ENCODE measurements at regions not wholly inside any gene's neighbourhood (a gene's known extent, or its start where the extent isn't known, plus 50 kb on each side); places are given as distances from the start of the nearest gene placed in this dataset.

DNA sequence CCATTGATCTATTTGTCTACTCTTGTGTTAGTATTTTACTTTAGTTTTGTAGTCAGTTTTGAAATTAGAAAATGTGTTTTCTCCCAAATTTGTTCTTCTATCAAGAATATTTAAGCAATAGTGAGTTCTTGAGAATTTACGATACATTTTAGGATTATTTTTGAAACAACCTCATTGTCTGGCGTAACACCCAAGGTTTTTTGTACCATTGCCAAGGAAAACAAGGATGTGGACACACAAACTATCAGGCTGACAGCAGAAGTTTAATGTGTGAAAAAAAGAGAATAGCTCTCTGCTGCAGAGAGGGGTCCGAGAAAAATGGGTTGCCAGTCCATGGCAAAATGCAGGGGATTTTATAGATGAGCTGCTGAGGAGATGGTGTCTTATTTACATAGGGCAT is 865.1 kb upstream of the CNTN5 start:
- H3K4me1 Mint-ChIP-seq, result no peaks in the 10 kb centered on the region
- no peaks in the 10 kb centered on the region for H3K36me3 Mint-ChIP-seq
- DNase-seq (ENCODE audit: low spot score in 2 of 2) (no peak), ATAC-seq (no peak)
- no peak overlapping the region for H3K4me3 Mint-ChIP-seq
- peaks cover 23% of the 10 kb centered on the region for H3K9me3 Mint-ChIP-seq
- H3K27ac Mint-ChIP-seq, result no peak overlapping the region

DNA sequence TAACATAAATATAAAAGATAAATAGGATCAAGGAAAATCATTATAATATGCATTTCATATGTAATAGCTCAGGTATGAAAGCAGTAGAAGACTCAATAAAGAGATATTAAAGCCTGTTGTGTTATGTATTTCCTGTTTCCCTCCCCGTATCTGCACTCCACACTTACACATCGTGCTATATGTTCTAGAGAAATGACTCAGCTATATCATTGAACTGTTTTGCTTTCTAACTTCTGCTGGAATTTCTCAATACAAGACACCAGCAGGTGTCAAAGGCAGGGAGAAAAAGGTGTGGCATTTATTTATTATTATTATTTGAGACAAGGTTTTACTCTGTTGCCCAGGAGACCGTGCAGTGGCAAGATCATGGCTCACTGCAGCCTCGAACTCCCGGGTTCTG is 842.8 kb upstream of the CNTN5 start:
- H3K27ac Mint-ChIP-seq, result no peak overlapping the region
- no peaks in the 10 kb centered on the region for H3K36me3 Mint-ChIP-seq
- DNase-seq (ENCODE audit: low spot score in 2 of 2) (no peak), ATAC-seq (no peak)
- no peaks in the 10 kb centered on the region for H3K4me1 Mint-ChIP-seq
- no peak overlapping the region for H3K4me3 Mint-ChIP-seq
- peaks cover 16% of the 10 kb centered on the region for H3K9me3 Mint-ChIP-seq

DNA sequence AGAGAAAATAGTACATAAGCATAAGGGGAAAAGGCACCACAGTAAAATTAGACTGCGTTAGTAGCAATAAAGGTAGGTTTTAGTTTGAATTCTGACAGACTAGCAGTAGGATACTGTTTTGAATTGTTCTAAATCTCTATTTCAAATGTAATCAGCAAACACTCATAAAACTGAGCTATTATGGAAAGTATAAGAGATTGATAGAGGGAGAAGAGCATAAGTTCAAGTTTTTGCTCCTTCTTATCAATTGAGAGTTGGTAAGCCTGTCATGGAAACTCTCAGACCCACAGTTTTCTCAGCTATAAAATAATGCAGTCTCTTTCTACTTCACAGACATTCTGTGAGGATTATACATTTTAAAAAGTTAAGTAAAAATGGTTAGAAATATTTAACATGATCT is 840.2 kb upstream of the CNTN5 start:
- H3K36me3 Mint-ChIP-seq, result no peaks in the 10 kb centered on the region
- no peaks in the 10 kb centered on the region for H3K4me1 Mint-ChIP-seq
- peaks cover 13% of the 10 kb centered on the region for H3K9me3 Mint-ChIP-seq
- no peak overlapping the region for H3K4me3 Mint-ChIP-seq
- DNase-seq (ENCODE audit: low spot score in 2 of 2) (no peak), ATAC-seq (no peak)
- no peak overlapping the region for H3K27ac Mint-ChIP-seq

DNA sequence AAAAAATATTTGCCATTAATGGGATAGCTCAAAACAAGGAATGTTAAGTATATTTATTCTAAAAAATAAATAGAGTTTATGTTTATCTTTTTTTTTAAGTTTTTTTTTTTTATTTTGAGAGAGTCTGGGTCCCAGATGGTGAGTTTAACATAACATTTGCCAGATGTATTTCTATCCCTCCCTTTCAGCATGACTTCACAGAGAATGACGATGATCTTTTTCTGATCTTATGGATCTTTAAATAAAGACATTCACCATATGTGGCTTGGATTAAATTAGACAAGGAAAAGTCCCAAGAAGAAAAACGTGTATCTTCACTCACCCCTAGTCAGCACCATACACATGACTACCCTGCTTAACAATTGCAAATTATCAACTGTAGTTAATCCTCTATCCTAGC is 839.8 kb upstream of the CNTN5 start:
- H3K9me3 Mint-ChIP-seq, result peaks cover 12% of the 10 kb centered on the region
- ATAC-seq (no peak), DNase-seq (ENCODE audit: low spot score in 2 of 2) (no peak)
- no peaks in the 10 kb centered on the region for H3K36me3 Mint-ChIP-seq
- H3K27ac Mint-ChIP-seq, result no peak overlapping the region
- no peaks in the 10 kb centered on the region for H3K4me1 Mint-ChIP-seq
- no peak overlapping the region for H3K4me3 Mint-ChIP-seq

DNA sequence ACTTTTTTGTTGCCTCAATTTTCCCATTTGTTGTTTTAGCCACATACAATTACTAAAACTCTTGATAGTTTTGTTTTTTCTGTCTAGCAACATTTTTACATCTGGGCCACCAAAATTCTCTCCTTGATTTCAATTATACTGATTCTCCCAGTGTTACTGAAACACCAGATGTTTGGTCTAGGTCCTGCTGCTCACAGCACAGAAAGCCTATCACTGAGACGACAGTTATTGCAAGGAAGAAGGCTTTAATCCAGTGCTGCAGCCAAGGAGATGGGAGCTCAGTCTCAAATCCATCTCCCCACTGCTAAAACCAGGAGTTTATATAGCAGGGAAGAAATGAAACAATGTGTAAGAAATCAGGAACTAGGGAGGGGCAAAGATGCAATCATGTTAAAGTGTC is 837.7 kb upstream of the CNTN5 start:
- ATAC-seq, result no peak
- H3K36me3 Mint-ChIP-seq, result no peaks in the 10 kb centered on the region
- no peak overlapping the region for H3K27ac Mint-ChIP-seq

DNA sequence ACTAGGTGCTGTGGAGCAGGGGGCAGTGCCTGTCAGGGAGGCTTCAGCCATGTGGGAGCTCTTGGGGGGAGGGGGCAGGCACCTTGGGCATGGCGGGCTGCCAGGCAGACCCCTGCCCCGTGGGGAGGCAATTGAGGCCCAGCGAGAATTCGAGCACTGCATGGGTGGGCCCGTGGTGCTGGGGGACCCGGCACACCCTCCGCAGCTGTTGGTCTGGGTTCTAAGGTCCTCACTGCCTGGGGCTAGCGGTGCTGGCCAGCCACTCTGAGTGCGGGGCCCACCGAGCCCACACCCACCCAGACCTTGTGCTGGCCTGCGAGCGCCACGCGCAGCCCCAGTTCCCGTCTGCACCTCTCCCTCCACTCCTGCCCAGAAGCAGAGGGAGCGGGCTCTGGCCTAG is 835.5 kb upstream of the CNTN5 start:
- ATAC-seq (peak; percentile 16), DNase-seq (ENCODE audit: low spot score in 2 of 2) (no peak)
- no peak overlapping the region for H3K4me3 Mint-ChIP-seq
- H3K4me1 Mint-ChIP-seq, result no peaks in the 10 kb centered on the region
- H3K9me3 Mint-ChIP-seq, result peaks cover 15% of the 10 kb centered on the region
- H3K27ac Mint-ChIP-seq, result no peak overlapping the region
- H3K36me3 Mint-ChIP-seq, result no peaks in the 10 kb centered on the region

More for the DNA sequence above, 837.7 kb upstream of the CNTN5 start:
- no peak overlapping the region for H3K4me3 Mint-ChIP-seq
- DNase-seq (ENCODE audit: low spot score in 2 of 2), result no peak
- no peaks in the 10 kb centered on the region for H3K4me1 Mint-ChIP-seq
- peaks cover 14% of the 10 kb centered on the region for H3K9me3 Mint-ChIP-seq

DNA sequence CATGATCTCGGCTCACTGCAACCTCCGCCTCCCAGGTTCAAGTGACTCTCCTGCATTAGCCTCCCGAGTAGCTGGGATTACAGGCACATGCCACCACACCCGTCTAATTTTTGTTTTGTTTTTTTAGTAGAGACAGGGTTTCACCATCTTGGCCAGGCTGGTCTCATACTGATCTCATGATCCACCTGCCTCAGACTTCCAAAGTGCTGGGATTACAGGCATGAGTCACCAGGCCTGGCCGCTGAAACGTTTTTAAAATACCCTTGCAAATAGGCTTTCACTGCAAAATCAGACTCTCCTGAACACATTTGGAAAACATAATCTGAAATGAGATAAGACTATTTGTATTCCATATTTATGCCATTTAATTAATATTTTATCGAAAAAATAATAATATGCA is 826.1 kb upstream of the CNTN5 start:
- no peak overlapping the region for H3K4me3 Mint-ChIP-seq
- H3K36me3 Mint-ChIP-seq, result no peaks in the 10 kb centered on the region
- DNase-seq (ENCODE audit: low spot score in 2 of 2) (no peak), ATAC-seq (no peak)
- no peaks in the 10 kb centered on the region for H3K4me1 Mint-ChIP-seq
- no peak overlapping the region for H3K27ac Mint-ChIP-seq
- peaks cover 12% of the 10 kb centered on the region for H3K9me3 Mint-ChIP-seq

DNA sequence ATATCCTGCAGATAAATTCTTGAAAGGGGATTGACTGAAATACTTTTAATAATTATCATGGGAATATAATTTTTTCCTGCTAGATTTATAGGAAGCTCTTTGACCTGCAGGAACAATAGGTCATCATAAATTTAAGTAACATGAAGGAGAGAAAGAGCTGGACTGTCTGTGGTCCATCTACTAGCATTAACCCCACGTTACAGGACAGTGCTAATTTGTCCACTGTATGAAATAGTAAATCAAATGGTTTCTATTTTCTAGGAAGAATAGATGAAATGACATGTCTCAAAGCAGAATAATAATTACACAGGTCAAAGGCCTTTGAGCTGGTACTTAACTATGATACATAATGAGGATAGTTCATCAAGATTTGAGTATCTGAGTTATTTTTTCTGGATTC is 825.4 kb upstream of the CNTN5 start:
- no peak for ATAC-seq
- no peaks in the 10 kb centered on the region for H3K36me3 Mint-ChIP-seq
- no peak for DNase-seq (ENCODE audit: low spot score in 2 of 2)
- H3K4me3 Mint-ChIP-seq, result no peak overlapping the region
- H3K9me3 Mint-ChIP-seq, result peaks cover 9% of the 10 kb centered on the region
- H3K4me1 Mint-ChIP-seq, result no peaks in the 10 kb centered on the region
- no peak overlapping the region for H3K27ac Mint-ChIP-seq

DNA sequence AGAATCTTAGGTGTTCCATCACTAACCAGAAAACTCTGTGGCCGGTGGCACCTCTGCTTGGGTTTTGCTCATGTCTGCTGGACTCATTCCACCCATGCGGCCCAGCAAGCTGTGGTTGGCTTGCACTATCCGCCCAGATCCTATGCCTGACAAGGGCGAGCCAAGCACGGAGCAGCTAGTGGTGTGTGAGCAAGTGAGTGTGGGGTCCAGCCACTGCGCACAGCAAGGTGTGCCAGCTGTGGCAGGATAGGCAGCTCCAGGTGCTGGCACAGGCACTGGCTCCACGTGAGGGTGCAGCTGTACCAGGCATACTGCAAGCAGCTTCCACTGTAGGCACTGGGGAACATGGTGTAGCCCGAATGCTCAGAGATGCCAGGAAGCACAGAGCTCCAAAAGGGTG is 813.7 kb upstream of the CNTN5 start:
- no peak for DNase-seq (ENCODE audit: low spot score in 2 of 2)
- H3K9me3 Mint-ChIP-seq, result peaks cover 14% of the 10 kb centered on the region
- no peaks in the 10 kb centered on the region for H3K4me1 Mint-ChIP-seq
- H3K36me3 Mint-ChIP-seq, result no peaks in the 10 kb centered on the region
- H3K27ac Mint-ChIP-seq, result no peak overlapping the region
- no peak for ATAC-seq
- H3K4me3 Mint-ChIP-seq, result no peak overlapping the region

DNA sequence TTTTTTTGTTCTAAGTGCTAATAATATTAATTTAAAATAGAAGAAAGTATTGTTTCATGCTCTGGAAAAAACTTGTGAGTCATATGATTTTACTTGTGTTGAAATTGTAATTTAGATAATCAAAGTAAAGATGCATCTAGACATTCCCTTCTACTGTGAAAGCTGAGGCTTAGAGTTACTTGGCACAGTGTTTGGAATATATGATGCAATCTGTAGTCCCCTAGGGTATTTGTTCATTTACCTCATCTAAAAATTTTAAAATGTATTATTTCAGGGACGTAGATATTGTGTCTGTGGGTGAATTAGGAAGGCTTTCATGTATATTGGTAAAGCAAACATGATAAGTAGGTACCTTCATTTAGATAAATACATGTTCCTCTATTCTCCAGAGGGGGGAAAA is 793.5 kb upstream of the CNTN5 start:
- Mint-ChIP-seq H3K9me3 (peaks cover 9% of the 10 kb centered on the region), H3K27ac (no peak overlapping the region), H3K36me3 (no peaks in the 10 kb centered on the region), H3K4me1 (no peaks in the 10 kb centered on the region), H3K4me3 (no peak overlapping the region)
- ATAC-seq (no peak), DNase-seq (ENCODE audit: low spot score in 2 of 2) (no peak)

DNA sequence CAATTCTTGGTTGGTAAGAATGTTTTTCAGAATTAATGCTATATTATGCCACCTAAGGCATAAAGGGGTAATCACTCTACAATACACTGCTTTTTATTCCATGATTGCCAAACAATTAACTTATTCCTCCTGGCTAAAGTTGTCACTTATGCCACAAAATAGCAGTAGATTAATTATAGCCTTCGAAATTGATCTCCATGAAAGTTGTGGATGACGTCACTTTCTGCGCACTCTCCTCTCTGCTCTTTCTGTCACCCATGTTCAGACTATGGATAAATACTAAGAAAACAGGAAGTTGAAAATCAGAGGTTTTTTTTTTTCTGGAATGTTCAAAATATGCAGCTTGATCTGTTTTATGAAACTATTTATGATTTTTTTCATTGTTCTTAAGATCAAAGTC is 790.1 kb upstream of the CNTN5 start:
- no peak for DNase-seq (ENCODE audit: low spot score in 2 of 2)
- ATAC-seq, result no peak
- H3K4me1 Mint-ChIP-seq, result no peaks in the 10 kb centered on the region
- H3K36me3 Mint-ChIP-seq, result no peaks in the 10 kb centered on the region
- peaks cover 6% of the 10 kb centered on the region for H3K9me3 Mint-ChIP-seq
- no peak overlapping the region for H3K4me3 Mint-ChIP-seq
- H3K27ac Mint-ChIP-seq, result no peak overlapping the region

DNA sequence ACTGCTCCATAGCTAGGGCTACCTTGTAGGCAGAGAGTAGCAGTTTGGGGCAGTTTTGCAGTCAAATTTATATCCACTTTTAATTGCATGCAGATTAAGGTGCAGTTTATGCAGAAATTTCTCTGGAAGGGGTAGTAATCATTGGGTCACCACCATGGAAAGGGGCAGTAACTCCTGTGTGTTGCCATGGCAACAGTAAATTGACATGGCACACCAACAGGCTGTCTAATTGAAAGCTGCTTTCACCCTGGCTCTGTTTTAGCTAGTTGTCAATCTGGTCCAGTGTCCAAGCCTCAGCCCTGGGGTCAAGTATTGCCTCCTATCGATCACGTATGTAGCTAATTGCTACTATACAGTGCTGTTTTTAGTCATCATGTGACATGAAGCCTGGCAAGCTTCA is 786.1 kb upstream of the CNTN5 start:
- Mint-ChIP-seq H3K36me3 (no peaks in the 10 kb centered on the region), H3K9me3 (peaks cover 10% of the 10 kb centered on the region), H3K4me1 (no peaks in the 10 kb centered on the region), H3K27ac (no peak overlapping the region), H3K4me3 (no peak overlapping the region)
- no peak for ATAC-seq
- no peak for DNase-seq (ENCODE audit: low spot score in 2 of 2)

DNA sequence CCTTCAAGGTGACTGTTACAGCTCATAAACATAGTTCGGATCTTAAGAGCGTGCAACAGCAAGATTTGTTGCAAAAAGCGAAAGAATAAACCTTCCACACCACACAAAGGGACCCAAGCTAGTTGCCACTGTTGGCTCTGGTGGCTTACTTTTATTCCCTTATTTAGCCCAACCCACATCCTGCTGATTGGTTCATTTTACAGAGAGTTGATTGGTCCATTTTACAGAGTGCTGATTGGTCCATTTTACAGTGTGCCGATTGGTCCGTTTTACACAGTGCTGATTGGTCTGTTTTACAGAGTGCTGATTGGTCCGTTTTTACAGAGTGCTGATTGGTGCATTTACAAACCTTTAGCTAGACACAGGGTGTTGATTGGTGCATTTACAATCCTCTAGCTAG is 776.9 kb upstream of the CNTN5 start:
- DNase-seq (ENCODE audit: low spot score in 2 of 2), result no peak
- Mint-ChIP-seq H3K9me3 (peaks cover 13% of the 10 kb centered on the region), H3K36me3 (no peaks in the 10 kb centered on the region), H3K4me1 (no peaks in the 10 kb centered on the region), H3K4me3 (no peak overlapping the region), H3K27ac (no peak overlapping the region)
- ATAC-seq, result no peak

DNA sequence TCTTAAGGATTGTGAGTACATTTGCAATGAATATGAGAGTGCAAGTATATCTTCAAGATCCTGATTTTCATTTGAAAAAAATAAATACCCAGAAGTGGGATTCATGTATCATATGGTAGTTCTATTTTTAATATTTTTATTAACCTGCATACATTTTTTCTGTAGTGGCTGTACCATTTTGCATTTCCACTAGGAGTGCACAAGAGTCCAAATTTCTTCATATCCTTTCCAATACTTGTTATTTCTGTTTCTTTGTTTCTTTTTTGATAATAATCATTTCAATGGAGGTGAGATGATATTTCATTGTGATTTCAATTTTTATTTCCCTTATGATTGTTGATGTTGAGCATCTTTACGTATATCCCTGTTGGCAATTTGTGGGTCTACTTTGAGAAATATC is 759.8 kb upstream of the CNTN5 start:
- ATAC-seq, result no peak
- Mint-ChIP-seq H3K27ac (no peak overlapping the region), H3K9me3 (peaks cover 19% of the 10 kb centered on the region), H3K4me3 (no peak overlapping the region), H3K36me3 (no peaks in the 10 kb centered on the region), H3K4me1 (no peaks in the 10 kb centered on the region)
- DNase-seq (ENCODE audit: low spot score in 2 of 2), result no peak

DNA sequence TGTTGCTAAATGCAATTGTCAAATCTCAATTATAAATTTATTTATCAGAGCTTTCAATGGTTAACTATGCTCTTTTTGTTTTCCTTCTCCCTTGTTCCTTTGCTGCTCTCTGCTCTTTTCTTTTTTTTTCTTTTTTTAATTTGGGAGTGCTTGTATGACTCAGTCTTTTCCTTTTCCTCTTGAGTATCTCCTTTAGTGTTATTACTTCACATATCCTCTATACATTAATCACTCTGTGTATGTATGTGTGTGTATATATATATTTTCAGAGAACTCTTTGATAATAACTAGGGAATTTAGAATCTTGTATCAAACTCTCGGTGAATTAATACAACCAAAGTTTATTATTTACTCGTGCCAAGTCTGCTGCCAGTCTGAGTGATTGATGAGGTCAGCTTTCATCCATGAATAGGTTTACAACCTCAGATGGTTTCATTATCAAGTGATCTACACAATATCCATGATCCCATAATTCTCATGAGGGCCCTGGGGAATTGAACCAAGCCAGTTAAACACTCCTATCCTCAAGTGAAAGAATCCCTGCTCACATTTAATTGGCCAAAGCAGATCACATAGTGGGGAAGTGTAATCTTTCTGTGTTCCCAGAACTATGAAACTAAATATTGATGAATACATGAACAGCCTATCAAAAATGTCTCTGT is 743.4 kb upstream of the CNTN5 start:
- H3K27ac Mint-ChIP-seq, result no peak overlapping the region
- peaks cover 20% of the 10 kb centered on the region for H3K9me3 Mint-ChIP-seq
- H3K36me3 Mint-ChIP-seq, result no peaks in the 10 kb centered on the region
- no peak overlapping the region for H3K4me3 Mint-ChIP-seq
- no peak for DNase-seq (ENCODE audit: low spot score in 2 of 2)
- no peaks in the 10 kb centered on the region for H3K4me1 Mint-ChIP-seq
- ATAC-seq, result no peak

DNA sequence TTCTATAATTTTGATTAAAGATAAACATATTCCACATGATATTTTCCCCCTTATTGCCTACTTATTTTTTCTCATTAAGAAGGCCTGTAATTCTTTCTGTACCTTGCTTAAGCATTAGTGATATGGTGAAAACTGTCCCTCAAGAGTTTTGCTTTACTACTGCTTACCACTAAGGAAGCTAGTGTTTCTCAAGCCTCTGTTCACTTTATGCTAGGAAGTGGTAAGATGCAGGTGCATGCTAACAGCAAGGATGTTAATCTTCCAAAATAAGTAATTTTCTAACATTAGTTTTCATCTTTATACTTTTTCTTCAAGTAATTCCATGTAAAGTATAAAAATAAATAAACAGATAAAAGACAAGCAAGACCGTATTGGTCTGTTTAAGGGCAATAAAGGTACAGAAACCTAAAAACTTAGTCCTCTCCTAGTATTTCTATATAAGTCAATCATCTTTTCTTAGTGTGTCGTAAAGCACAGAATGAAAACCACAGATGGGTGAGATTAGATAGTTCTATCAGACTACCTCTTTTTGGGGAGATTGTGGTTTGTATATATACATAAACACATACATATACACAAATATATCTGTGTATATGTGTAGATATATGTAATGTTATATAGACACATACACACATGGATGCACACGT is 731.0 kb upstream of the CNTN5 start:
- ATAC-seq (no peak), DNase-seq (ENCODE audit: low spot score in 2 of 2) (no peak)
- H3K9me3 Mint-ChIP-seq, result peaks cover 19% of the 10 kb centered on the region
- no peak overlapping the region for H3K4me3 Mint-ChIP-seq
- no peaks in the 10 kb centered on the region for H3K36me3 Mint-ChIP-seq
- no peaks in the 10 kb centered on the region for H3K4me1 Mint-ChIP-seq
- H3K27ac Mint-ChIP-seq, result no peak overlapping the region

All from stimulated activated effector memory CD8-positive, alpha-beta T cell treated with anti-CD3 and anti-CD28 coated beads, Interleukin-12 subunit alpha, Interleukin-12 subunit beta, amount 100 ng/mL, for 72 hours (primary cell).